ENCODE measurements at regions not wholly inside any gene's neighbourhood (a gene's known extent, or its start where the extent isn't known, plus 50 kb on each side); places are given as distances from the start of the nearest gene placed in this dataset.

DNA sequence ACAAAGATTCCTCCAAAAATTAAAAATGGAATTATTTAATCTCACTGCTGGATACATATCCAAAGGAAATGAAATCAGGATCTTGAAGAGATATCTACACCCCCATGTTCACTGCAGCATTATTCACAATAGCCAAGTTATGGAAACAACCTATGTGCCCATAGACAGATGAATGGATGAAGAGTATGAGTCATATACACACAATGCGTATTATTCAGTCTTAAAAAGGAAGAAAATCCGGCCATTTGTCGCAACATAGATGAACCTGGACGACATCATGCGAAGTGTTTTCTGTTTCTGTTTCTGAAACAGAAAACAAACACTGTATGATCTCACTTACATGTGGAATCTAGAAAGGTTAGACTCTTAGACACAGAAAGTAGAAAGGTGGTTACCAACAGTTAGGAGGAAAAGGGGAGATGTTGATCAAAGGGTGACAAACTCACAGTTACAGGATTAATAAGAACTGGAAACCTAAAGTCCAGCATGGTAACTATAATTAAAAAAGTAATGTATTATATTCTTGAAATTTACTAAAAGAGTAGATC, 87.8 kb upstream of the ERBB4 start:
- H3K27ac Mint-ChIP-seq (ENCODE audit: unreplicated experiment) = no peak overlapping the region
- TF ChIP-seq, protein P1, sequence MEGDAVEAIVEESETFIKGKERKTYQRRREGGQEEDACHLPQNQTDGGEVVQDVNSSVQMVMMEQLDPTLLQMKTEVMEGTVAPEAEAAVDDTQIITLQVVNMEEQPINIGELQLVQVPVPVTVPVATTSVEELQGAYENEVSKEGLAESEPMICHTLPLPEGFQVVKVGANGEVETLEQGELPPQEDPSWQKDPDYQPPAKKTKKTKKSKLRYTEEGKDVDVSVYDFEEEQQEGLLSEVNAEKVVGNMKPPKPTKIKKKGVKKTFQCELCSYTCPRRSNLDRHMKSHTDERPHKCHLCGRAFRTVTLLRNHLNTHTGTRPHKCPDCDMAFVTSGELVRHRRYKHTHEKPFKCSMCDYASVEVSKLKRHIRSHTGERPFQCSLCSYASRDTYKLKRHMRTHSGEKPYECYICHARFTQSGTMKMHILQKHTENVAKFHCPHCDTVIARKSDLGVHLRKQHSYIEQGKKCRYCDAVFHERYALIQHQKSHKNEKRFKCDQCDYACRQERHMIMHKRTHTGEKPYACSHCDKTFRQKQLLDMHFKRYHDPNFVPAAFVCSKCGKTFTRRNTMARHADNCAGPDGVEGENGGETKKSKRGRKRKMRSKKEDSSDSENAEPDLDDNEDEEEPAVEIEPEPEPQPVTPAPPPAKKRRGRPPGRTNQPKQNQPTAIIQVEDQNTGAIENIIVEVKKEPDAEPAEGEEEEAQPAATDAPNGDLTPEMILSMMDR (conservative IDR thresholded peaks at IDR 0.05) = no peak
- no peaks in the 10 kb centered on the region for H3K27me3 Mint-ChIP-seq (ENCODE audit: low read depth)
- no peaks in the 10 kb centered on the region for H3K36me3 Mint-ChIP-seq (ENCODE audit: low read depth)
- no peaks in the 10 kb centered on the region for H3K4me1 Mint-ChIP-seq
- no peak for DNase-seq (ENCODE audit: low read depth, low spot score)
- no peak overlapping the region for H3K4me3 Mint-ChIP-seq
- peaks cover 2% of the 10 kb centered on the region for H3K9me3 Mint-ChIP-seq

DNA sequence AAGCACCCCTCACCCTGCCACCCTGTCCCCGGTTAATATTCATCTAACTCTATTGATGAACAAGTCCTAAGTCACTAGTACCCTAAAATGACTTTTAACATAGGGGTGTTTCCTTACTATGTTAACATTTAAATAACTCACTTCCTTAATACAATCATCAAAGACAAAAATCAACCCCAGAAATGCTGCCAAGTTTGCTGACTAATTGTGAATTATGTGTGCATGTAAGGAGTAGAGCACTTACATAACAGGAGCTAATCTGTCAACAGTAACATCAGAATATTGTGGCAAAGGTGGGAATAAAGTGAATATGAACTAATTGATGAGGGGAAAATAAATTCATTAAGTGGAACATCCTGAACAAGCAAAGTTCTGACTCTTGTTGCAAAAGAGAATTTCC, 81.4 kb upstream of the ERBB4 start:
- H3K9me3 Mint-ChIP-seq = peaks cover 2% of the 10 kb centered on the region
- H3K4me3 Mint-ChIP-seq = no peak overlapping the region
- no peaks in the 10 kb centered on the region for H3K4me1 Mint-ChIP-seq
- H3K36me3 Mint-ChIP-seq (ENCODE audit: low read depth) = no peaks in the 10 kb centered on the region
- H3K27me3 Mint-ChIP-seq (ENCODE audit: low read depth) = peaks cover 3% of the 10 kb centered on the region
- DNase-seq (ENCODE audit: low read depth, low spot score) = no peak
- no peak overlapping the region for H3K27ac Mint-ChIP-seq (ENCODE audit: unreplicated experiment)
- TF ChIP-seq, protein P1 (conservative IDR thresholded peaks at IDR 0.05) = no peak

DNA sequence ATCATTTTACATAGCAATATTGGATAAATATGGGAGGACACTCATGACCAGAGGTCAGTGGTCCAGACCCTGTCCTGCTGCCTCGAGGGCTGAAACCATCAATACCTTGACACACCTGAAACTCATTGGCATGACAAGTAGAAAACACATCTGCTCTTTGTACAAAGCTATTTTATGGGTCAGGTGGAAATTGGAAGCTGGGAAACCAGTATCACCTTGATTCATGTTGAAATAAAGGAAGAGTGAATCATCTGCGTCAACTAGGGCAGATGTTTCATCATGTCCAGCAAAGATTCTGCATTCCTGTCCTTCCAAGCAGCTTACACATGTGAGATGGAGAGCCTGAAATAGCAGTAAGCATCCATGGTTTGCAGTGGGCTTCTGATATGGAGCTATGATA, 80.0 kb upstream of the ERBB4 start:
- Mint-ChIP-seq H3K4me1 (no peaks in the 10 kb centered on the region), H3K4me3 (no peak overlapping the region), H3K36me3 (ENCODE audit: low read depth) (no peaks in the 10 kb centered on the region), H3K9me3 (peaks cover 2% of the 10 kb centered on the region), H3K27me3 (ENCODE audit: low read depth) (peaks cover 3% of the 10 kb centered on the region), H3K27ac (ENCODE audit: unreplicated experiment) (no peak overlapping the region)
- TF ChIP-seq, protein P1 (conservative IDR thresholded peaks at IDR 0.05) = no peak
- DNase-seq (ENCODE audit: low read depth, low spot score) = no peak

DNA sequence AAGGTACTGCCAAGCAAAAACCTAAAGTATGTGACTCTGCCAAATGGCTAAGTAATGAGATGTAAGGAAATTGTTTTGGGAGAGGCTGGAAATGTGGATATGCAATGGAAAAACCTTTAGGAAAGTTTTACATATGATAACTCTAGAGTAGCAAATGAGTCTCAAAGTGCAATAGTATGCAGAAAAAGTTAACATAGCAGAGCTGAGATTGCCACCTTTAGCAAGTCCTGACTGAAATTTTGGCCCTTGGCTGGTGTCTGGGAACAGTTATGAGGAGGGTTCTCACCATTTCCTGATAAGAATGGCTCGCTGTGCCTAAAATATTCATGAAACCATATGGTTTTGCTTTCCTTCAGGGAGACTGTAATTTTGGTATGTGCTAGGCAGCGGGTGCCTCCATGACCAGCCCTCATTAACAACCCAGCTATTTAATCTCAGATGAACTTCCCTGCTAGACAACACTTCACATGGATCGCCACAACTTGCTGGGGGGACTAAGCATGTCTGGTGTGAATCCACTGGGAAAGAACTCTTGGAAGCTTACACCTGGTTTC, 72.3 kb upstream of the ERBB4 start:
- H3K9me3 Mint-ChIP-seq = no peaks in the 10 kb centered on the region
- H3K27me3 Mint-ChIP-seq (ENCODE audit: low read depth) = peaks cover 5% of the 10 kb centered on the region
- H3K36me3 Mint-ChIP-seq (ENCODE audit: low read depth) = no peaks in the 10 kb centered on the region
- no peaks in the 10 kb centered on the region for H3K4me1 Mint-ChIP-seq
- no peak for DNase-seq (ENCODE audit: low read depth, low spot score)
- no peak overlapping the region for H3K4me3 Mint-ChIP-seq
- TF ChIP-seq, protein P1 (conservative IDR thresholded peaks at IDR 0.05) = no peak
- H3K27ac Mint-ChIP-seq (ENCODE audit: unreplicated experiment) = no peak overlapping the region

DNA sequence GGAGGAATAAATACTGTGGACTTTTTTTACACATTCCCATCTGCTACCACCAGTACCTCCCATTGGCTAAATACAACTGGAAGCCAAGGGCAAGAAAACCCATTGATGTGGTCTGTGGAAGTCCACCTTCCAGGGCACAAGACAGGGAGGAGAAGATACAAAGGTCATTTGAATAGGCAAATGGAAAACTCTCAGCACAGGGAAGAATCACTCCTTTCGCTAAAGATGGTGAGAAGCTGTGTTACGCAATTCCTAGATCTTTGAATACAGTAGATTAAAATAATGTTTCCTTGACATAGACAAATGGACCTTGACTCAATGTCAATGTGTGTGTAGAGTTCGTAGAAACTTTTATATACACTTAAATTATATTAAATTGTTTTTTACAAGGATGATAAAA, 70.9 kb upstream of the ERBB4 start:
- DNase-seq (ENCODE audit: low read depth, low spot score) = no peak
- no peak overlapping the region for H3K4me3 Mint-ChIP-seq
- no peaks in the 10 kb centered on the region for H3K36me3 Mint-ChIP-seq (ENCODE audit: low read depth)
- H3K27me3 Mint-ChIP-seq (ENCODE audit: low read depth) = peaks cover 3% of the 10 kb centered on the region
- no peaks in the 10 kb centered on the region for H3K9me3 Mint-ChIP-seq
- no peaks in the 10 kb centered on the region for H3K4me1 Mint-ChIP-seq
- TF ChIP-seq, protein P1 (conservative IDR thresholded peaks at IDR 0.05) = no peak
- no peak overlapping the region for H3K27ac Mint-ChIP-seq (ENCODE audit: unreplicated experiment)

Data from neural crest cell (in vitro differentiated cells).